Brain pericyte (primary cell): ENCODE measurements at regions not wholly inside any gene's neighbourhood (a gene's known extent, or its start where the extent isn't known, plus 50 kb on each side); places are given as distances from the start of the nearest gene placed in this dataset.

Source experiments
- DNase-seq: peaks from one replicate; pipeline ENCODE4 v3.0.0-alpha.2; 2012; ENCODE audit warnings: low read depth, low spot score

DNA sequence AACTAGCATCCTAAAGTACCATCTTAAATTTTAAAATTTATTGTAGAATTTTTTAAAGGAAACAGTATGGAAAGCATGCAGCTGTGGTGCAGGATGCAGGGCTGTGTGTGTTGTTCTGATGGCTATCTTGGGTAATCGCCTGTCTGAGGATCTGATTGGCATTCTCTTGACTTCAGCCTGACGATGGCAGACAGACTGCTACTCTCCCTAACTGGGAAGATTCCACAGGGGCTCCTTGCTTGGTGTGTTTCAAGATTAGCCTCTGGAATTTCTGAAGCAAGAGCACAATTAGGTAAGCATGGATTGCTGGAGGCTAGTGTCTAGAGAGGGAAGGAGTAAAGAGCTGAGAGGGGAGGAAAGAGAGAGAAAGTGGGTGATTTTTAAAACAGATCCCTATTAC is 696.8 kb upstream of the LRFN5 start:
- DNase-seq = no peak

DNA sequence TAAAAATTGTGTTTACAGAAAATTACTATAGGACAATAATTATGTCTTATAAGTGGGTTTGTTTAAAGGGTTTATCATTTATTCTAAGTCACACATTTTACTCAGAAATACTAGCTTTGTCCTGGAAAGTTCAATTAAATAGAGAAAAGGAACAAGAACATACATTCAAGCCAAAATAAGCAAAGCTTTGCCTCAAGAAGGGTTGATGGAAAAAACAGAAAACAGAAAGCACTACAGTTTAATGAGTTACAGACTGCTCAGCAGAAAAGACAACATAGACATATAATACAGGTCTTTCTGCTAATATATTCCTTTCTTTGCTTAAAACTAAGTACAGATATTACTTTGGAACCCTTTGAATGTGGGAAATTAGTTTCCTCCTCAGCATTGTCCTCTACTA is 703.0 kb upstream of the LRFN5 start:
- DNase-seq = no peak

DNA sequence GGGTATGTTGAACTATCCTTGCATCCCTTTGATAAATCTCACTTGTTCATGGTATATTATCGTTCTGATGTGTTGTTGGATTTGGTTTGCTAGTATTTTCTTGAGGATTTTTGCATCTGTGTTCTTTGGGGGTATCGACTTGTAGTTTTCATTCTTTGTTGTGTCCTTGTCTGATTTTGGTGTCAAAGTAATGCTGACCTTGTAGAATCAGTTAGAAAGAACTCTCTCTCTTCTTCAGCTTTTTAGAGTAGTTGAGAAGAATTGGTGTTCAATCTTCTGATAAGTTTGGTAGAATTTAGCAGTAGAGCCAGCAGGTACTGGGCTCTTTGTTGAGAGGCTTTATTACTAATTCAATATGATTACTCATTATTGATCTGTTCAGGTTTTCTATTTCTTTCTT is 707.2 kb upstream of the LRFN5 start:
- no peak for DNase-seq

DNA sequence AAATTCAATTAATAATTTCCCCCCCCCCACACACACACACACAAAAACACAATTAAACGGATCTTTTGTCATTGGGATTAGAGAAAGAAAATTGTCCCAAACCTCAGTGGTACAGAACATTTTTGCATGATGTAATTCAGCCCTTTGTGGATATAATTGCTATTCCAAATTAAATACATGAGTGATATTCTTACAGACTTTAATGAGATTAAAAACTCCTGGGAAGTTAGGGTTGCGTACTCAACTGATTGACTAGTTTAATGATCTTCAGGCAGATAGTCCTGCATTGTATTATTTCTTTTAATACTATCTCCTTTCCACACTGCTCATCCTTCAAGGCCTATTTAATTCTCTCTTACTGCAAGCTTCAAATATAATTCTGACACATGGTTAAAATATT is 711.8 kb upstream of the LRFN5 start:
- no peak for DNase-seq

DNA sequence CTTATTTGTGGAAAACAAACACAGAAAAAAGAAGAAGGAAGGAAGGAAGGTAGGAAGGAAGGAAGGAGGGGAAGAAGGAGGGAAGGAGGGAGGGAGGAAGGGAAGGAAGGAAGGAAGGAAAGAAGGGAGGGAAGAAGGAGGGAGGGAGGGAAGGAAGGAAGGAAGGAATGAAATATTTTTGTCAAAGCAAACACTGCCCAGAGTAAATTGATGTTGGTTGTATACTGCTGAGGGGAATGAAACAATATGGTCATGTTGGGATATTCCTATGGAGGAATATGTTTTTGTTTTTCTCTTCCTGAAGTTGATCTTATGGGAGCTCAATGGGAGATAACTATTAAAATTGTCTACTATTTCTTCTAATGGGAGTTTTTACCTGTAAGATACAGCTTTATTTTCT is 717.5 kb upstream of the LRFN5 start:
- DNase-seq = no peak

DNA sequence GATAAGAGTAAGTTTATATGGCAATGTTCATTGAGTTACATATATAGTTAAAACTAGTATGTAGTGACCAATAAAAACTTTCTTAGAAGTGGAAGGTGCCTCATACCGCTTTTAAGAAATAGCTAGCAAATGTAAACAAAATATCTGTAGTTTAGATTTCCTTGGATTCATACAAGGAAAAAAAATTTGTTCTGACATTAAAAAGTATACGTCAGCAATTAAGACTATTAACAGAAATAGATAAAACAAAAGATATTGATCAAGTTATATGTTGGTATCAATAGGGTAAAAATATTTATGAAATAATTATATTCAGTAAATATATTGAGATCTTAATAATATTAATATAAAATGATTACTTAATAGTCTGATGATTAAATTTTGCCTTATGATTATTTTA is 718.8 kb upstream of the LRFN5 start:
- DNase-seq = no peak

DNA sequence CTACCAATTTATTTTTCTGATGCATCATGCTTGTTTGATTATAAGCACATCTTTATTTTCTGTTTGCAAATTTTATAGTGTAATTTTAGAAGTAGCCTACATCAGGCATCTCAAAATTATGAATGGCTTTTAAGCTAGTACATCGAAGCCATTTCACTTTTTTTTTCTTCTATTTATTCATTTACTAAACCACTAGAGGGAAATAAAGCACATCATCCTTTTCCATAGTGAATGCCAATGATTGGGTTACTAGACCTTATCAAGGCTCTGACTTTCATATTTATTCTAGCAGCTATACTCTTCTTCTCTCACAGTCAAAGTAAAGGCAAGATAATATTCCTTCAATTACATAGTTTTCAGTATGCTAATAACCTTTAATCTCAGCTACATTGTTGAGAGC is 736.4 kb upstream of the LRFN5 start:
- DNase-seq = no peak

DNA sequence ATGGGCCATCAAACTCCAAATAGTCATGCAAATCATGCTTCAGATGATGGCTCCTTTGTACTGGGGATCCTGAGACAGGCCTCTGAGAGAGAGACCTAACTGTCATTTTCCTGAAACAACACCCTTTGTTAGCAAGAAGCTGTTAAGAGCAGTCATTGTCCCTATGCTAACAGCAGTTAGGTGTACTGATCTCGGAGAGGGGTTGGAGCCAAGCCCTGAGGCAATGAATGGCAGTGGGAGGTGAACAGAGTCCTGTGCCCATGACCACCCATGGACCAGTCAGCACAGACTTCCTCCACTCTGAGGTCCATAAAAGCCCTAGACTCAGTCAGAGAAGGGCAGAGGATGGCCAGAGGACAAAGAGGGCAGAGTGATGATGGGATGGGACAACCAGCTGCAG is 747.6 kb upstream of the LRFN5 start:
- DNase-seq = no peak

DNA sequence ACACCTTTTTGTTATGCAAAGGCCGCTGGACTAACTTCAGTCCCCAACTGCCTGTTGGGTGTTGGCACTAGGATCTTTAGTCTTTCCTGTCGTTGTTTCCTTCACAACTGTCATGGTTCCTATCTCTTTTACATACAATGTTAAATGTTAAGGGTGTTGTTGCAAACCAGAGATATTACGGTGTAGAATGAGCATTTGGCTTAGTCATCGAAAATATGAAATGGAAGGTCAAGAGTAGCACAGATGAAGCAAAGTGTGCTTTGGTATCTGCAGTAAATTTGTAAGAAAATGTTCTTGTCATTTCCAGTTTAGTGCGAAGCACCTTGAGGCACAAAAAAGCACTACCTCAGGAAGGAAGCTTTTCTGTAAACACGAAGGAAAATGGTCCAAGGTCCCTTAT is 751.3 kb upstream of the LRFN5 start:
- no peak for DNase-seq

DNA sequence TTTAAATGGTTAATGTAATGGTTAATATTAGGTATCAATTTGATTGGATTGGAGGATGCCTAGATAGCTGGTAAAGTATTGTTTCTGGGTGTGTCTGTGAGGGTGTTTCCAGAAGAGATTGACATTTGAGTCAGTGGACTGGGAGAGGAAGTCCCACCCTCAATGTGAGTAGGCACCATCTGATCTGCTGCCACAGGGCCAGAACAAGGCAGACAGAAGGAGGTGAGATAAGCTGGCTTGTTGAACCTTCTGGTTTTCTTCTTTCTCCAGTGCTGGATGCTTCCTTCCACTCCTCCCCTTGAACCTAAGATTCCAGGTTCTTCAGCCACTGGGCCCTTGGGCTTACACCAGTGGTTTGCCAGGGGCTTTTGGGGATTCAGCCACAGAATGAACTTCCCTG is 756.5 kb upstream of the LRFN5 start:
- DNase-seq = no peak

DNA sequence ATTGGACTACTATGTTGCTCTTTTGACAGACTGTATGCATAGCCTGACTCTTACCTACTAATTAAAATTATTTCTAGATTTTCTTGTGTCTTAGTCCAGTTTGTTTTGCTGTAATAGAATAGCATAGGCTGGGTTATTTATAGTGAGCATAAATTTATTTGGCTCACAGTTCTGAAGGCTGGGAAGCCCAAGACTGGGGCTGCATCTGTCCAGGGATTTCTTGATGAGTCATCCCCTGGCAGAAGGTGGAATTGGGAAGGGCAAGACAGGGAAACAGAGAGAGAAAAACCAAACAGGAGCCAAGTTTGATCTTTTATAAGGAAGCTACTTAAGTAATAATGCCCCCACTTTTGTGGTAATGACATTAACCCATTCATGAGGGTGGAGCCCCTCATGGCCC is 759.2 kb upstream of the LRFN5 start:
- DNase-seq = no peak

DNA sequence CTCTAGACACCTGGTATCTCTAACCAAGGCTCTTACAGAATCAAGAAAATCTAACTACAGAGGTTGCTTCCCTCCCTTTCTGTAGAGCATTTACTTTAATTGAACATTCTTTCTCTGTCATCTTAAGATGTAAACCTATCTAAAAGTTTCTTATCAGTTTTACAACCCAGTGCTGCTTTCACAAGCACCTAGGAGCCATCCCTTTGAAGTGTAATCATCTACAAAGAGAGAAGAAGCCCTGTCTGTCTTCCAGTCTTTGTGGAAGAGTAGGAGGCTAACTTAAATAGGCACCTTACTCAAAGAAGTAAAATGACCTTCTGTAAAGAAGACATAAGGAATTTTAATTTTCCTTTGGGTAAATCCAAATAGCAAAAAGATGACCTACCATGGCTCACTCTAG is 763.9 kb upstream of the LRFN5 start:
- DNase-seq = no peak

DNA sequence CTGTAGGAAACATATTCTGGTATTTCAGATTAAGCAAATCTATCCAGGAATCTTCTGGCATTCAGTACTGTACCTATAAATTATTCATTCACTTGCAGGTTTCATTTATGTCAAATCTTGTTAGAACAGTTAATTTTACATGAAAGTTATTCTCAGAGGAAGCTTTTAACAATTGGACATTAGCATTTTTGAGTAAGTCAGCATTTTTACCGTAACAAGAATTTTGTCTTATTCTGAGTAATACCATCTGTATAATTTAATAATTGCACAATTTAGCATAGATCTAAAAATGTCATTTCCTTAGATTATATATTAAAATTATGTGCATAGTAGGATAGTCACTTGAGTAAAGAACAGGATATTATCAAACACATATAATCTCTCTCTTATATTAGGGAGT is 764.8 kb upstream of the LRFN5 start:
- DNase-seq = no peak

DNA sequence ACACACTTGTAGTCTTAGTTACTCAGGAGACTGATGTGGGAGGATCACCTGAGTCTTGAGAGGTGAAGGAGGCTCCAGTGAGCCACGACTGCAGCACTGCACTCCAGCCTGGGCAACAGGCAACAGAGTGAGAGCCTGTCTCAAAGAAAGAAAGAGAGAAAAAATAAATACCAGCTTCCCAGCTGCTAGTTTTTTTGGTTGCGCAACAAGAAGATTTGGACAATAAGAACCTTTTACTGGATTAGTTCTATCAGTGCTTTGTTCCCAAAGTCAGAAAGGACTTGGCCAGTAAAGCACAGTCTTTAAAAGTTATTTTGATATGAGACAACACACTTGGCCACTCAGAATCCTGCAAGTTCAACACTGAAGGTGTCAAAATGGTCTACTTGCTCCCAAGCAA is 768.1 kb upstream of the LRFN5 start:
- no peak for DNase-seq

DNA sequence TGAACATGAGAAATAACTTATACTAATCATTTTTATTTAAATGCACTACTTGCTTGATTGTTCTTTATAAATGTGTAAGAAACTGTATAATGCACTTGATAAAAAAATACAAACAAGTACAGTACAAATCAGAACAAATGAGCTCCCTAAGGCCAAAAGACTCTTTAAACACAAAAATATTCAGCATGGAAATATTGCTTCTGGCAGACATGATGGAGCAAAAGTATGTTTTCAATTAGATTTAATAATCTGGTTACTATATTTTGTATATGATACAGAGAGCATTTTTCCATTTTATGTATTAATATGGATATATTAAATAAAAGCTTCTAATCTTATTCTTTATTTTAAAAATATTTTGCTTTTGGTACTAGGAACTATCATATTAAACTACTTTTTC is 800.2 kb upstream of the LRFN5 start:
- no peak for DNase-seq

DNA sequence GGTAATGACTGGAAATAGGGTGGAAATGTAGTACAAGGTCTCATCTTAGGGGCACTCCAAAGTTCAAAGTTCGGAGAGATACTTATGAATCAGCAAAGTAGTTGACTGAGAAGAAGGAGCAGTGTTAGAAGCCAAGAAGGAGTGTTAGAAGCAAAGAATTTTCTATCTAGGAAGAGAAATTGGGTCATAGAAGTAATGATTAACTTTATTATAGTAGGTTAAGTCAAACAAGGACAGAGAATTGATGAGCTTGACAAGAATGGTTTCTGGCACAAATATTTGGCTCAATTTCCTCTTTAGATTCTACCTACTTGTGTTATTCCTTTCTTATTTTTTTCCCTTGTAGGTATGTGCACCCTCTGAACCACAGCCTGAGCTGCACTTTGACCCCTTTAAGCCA is 810.5 kb upstream of the LRFN5 start:
- DNase-seq = no peak

DNA sequence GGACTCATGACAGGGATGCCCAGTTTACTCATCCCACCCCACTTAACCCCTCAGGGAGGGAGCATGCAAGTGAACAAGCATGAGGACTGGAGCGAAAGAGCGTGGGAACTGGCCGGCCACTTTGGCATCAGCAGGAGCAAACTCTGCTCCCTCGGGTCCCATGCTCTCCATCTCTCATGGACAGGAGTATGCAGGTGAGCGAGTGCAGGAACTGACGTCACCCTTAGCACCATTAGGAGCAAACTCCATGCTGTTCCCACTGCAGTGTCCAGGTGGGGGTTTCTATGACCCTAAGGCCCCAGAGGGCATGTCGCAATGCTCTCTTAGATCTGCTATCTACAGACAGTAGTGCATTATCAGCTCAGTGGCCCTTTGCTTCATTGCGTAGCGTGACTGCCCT is 821.8 kb upstream of the LRFN5 start:
- DNase-seq = no peak

DNA sequence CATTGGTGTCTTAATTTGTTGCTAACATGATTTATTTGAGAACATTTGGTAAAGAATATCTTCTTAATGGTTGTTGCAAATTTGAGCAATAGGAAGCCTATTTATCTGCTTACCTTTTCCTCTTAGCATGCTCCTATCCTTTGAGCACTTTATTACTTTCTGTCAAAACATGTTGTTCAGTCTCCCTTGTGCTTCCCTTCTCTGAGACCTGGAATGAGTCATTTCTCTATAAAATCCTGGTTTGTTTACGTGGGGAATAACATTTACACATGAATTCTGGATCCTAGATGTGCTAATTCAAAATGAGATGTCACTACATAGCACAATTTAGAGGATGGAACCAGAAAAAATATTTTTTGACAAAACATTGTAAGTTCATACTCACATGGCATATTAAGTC is 844.0 kb upstream of the LRFN5 start:
- no peak for DNase-seq

DNA sequence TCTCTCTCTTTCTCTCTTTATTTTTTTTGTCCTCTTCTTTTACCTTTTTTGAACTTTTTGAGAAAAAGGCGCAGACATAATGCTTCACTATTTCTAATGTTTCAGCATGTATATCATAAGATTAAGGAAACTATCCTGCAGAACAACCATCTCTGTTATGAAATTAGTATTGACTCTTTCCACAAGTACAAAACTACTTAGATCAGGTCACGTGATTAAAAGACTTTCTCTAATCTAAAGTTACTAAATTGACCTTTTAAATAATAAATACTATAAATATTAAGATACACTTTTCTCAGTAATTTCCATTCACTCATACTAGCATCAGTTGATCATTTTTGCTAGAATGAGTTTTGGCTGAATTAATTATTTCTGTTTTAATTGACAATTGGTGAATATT is 844.5 kb upstream of the LRFN5 start:
- no peak for DNase-seq

DNA sequence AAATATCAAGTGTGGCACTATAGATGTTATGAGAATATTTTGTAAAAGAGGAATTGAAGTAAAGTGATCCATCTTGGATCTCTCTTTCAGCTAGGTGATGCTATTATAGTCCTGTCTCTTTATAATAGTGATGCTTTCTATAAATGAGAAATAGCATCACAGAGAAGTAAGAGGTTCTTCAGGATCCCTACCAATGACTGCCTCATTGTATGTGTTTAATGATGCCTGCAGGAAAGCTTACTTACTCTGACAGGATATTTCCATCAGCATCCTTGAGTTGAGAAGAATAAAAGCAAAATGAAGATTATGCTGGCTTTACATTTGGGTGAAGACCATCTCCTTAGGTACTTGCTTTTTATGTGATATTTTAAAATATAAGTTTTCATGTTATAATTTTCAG is 846.0 kb upstream of the LRFN5 start:
- DNase-seq = no peak

DNA sequence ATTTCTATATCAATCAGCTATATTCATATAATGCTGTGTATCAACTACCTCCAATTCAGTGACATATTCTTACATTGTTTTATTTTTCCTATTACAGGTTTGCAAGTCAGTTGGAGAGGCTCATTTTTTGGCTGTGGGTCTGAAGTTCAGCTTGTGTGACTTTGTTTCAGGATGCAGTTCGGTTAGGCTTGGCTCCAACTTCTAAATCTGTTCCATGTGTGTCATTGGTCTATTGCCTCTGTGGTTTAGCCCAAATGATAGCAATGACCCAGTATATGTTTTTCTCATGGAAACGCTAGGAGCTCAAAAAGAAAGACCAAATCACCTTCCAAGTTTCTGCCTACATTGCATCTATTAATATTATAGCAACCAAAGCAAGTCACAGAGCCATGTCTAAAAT is 848.6 kb upstream of the LRFN5 start:
- DNase-seq = no peak

DNA sequence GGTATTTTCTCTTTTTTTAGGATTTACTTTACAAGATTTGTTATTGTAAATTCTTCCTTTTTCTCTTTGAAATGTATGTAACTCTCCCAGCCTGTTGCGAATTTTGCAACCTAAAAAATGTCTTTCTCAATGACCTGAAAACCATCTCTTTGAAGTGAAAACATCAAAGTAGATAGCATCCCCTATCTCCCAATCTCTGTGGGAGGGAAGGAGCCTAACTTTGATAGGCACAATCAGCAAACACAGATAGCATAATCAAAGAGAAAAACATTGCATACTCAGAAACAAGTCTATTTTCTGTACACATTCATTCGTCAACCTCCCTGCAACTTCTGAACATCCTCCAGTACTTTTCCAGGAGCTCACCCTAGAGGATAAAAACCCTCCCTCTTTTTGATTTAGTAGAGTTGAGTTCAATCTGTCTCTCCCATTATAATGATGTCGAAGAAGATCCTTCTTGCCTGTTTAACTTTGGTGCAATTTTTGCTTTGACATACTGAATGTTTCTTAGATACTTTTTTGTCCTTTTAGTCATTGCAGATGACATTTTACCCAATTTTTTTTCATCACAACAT is 849.2 kb upstream of the LRFN5 start:
- no peak for DNase-seq

DNA sequence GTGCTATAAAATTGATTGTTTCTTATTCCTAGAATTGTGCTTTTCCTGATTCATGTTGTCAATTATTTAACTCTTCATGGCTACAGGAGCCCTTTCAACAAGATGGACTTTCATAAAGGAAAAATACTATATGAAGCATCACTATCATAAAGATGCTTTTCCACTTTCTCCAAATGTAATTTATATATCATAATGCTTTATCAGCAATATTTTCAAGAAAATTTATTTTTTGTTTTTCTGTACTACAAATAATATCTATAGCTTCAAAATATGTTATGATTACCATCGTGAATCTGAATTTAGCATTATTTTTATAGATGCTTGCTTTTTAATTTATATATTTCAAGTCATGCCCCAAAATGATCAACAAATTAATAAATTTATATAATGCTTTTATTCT is 873.5 kb upstream of the LRFN5 start:
- no peak for DNase-seq

DNA sequence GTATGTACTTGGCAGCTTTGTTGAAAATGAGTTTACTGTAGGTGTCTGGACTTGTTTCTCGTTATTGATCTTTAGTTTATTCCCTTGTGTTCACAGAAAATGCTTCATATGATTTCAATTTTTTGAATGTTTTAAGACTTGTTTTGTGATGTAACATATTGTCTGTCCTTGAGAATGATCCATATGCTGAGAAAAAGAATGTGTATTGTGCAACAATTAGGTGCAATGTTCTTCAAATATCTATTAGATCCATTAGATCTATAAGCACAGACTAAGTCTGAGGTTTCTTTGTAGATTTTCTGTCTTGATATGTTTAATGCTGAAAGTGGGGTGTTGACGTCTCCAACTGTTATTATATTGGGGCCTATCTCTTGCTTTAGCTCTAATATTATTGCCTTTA is 879.6 kb upstream of the LRFN5 start:
- DNase-seq = no peak

DNA sequence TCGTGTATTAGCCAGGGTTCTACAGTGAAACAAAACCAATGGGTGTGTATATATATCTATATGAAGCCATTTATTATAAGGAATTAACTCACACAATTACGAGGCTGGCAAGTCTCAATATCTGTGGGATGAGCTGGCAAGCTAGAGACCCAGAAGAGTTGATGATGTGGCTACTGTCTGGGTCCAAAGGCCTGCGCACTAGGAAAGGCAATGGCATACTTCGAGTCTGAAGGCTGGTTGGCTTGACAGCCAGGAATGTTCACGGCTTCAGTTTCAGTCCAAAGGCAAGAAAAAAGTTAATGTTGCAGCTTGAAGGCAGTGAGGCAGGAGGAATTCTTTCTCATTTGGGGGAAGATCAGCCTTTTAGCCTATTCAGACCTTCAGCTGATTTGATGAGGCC is 893.3 kb upstream of the LRFN5 start:
- DNase-seq = no peak
